ENCODE measurements at regions not wholly inside any gene's neighbourhood (a gene's known extent, or its start where the extent isn't known, plus 50 kb on each side); places are given as distances from the start of the nearest gene placed in this dataset.

DNA sequence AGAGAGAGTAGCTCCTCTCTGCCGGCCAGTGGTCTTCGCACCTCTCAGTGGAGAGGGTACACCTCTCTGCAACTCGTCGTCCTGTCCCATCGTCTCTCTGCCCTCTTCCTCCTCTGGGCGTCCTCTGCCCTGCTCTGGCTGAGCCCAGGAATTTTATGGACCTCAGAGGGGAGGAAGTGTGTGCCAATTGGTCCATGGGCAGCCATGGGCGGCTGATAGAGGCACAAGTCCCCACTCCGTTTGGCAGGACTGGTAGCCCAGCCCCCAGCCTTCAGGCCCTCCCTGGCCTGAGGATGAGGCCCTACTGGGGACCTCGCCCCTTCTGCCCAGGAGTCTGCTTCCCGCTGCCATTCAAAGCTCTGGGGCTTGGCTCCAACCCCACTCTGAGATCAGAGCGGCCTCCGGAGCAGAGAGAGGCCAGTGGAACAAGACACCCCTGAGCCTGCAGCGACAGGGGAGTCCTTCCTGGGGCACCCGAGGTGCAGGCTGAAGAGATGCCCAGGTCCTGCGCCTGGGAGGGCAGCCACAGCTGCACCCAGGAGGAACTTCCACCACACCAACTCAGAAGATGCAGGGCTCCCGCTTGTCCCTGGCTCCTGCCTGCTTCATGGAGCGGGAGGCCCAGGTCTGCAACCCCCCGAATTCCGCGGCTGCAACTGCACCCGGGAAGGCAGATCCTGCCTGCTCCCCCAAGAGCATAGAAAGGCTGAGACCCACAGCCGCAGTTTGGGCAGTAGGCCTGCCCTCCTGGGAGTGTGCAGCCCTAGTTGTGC lies 659.9 kb downstream of the KCNT2 start:
- TF ChIP-seq, protein P1, sequence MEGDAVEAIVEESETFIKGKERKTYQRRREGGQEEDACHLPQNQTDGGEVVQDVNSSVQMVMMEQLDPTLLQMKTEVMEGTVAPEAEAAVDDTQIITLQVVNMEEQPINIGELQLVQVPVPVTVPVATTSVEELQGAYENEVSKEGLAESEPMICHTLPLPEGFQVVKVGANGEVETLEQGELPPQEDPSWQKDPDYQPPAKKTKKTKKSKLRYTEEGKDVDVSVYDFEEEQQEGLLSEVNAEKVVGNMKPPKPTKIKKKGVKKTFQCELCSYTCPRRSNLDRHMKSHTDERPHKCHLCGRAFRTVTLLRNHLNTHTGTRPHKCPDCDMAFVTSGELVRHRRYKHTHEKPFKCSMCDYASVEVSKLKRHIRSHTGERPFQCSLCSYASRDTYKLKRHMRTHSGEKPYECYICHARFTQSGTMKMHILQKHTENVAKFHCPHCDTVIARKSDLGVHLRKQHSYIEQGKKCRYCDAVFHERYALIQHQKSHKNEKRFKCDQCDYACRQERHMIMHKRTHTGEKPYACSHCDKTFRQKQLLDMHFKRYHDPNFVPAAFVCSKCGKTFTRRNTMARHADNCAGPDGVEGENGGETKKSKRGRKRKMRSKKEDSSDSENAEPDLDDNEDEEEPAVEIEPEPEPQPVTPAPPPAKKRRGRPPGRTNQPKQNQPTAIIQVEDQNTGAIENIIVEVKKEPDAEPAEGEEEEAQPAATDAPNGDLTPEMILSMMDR (IDR thresholded peaks at IDR 0.05; ENCODE audit: insufficient read depth, low read length), result no peak
- TF ChIP-seq POLR2AphosphoS5 (IDR thresholded peaks at IDR 0.05; ENCODE audit: low read depth), result no peak

Measured in HL-60 (cell line).